ENCODE measurements at regions not wholly inside any gene's neighbourhood (a gene's known extent, or its start where the extent isn't known, plus 50 kb on each side); places are given as distances from the start of the nearest gene placed in this dataset.

DNA sequence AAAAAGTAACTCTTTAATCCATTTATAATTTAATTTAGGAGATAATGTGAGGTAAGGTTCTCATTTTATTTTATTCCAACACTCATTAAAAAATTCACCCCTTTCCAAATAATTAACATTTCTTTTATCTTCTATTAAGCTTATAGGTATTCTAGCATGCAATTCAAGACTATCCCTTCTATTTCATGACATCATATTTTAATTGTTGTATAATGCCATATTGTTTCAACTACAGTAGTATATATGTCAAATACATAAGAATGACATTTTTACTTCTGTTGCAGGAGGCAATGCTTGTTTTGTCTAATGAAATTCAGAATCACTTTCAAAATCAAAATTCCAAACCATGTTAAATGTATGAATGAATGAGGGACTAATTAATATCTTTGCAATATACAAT lies 76.2 kb downstream of the MAFB start:
- TF ChIP-seq POLR2A (IDR thresholded peaks at IDR 0.05; ENCODE audit: low read length) (no peak), GATA1 (IDR thresholded peaks at IDR 0.05; ENCODE audit: low read depth, low read length) (no peak)
